B cell (primary cell): ENCODE measurements at regions not wholly inside any gene's neighbourhood (a gene's known extent, or its start where the extent isn't known, plus 50 kb on each side); places are given as distances from the start of the nearest gene placed in this dataset.

ENCODE experiments used
- ATAC-seq: fragments of 200-7000 bp; cut with Tn5 transposase; one replicate; pipeline ENCODE4 v1.10.0; 2021; ENCODE audit warnings: low read depth, mild to moderate bottlenecking, moderate number of reproducible peaks, moderate library complexity
- CTCF ChIA-PET: fragments of 350-600 bp; sonication (Branson Sonifier 250); formaldehyde crosslinking; loops from one replicate; lab custom pipeline; 2021; ENCODE audit warnings: antibody characterized with exemption, inconsistent platforms; lab: Charles Lee
- POLR2A ChIA-PET: fragments of 350-600 bp; sonication (Branson Sonifier 250); formaldehyde crosslinking; loops from one replicate; lab custom pipeline; 2021; ENCODE audit warnings: antibody characterized with exemption; lab: Charles Lee
- DNase-seq: peaks from one replicate; pipeline ENCODE4 v3.0.0; 2013
- H2AFZ ChIP-seq: 2 replicates; pipeline ENCODE4 v1.6.1; 2012; ENCODE audit warnings: mild to moderate bottlenecking, low read depth, low read length; ENCODE audit not compliant: insufficient read depth, poor library complexity, severe bottlenecking
- H3K27ac ChIP-seq, 2 donors: 1 replicate in 1 of 2; 2 replicates in 1 of 2; pipeline ENCODE4 v1.5.1; 2012 to 2013; ENCODE audit warnings: low read length in 2 of 2, mild to moderate bottlenecking in 2 of 2, moderate library complexity in 1 of 2
- H3K27me3 ChIP-seq, 4 experiments: fragments of 200-600 bp in 1 of 4; sonication (generic) in 1 of 4; replicated peaks in 1 of 4; 1 replicate in 2 of 4; 2 replicates in 2 of 4; pipeline versions ENCODE4 v1.6.1 to v1.7.0; 2013 to 2016; ENCODE audit warnings: low read length in 3 of 4, mild to moderate bottlenecking in 2 of 4, mixed read lengths in 1 of 4, moderate library complexity in 1 of 4; ENCODE audit not compliant: insufficient read depth in 4 of 4, control insufficient read depth in 3 of 4; ENCODE audit errors: control extremely low read depth in 1 of 4
- H3K36me3 ChIP-seq, 2 experiments: replicated peaks in 1 of 2; 1 replicate in 1 of 2; 2 replicates in 1 of 2; pipeline versions ENCODE4 v1.6.1 to v1.7.1; 2013; ENCODE audit warnings: low read length in 1 of 2; ENCODE audit not compliant: insufficient read depth in 2 of 2, control insufficient read depth in 1 of 2; ENCODE audit errors: control extremely low read depth in 1 of 2, extremely low read depth in 1 of 2
- H3K4me1 ChIP-seq, 2 donors: fragments of 200-600 bp in 1 of 2; sonication (generic) in 1 of 2; 1 replicate in 1 of 2; 2 replicates in 1 of 2; pipeline versions ENCODE4 v1.5.1 to v1.6.1; 2013 to 2017; ENCODE audit warnings: low read length in 2 of 2; ENCODE audit not compliant: control insufficient read depth in 2 of 2, insufficient read depth in 2 of 2
- H3K4me2 ChIP-seq: replicated peaks from 2 replicates; pipeline ENCODE3; 2012; ENCODE audit warnings: mild to moderate bottlenecking, low read depth, low read length; ENCODE audit not compliant: poor library complexity, severe bottlenecking
- H3K4me3 ChIP-seq, 5 experiments: fragments of 200-600 bp in 1 of 5; sonication (generic) in 1 of 5; 1 replicate in 3 of 5; 2 replicates in 2 of 5; pipeline versions ENCODE4 v1.5.1 to v1.7.0; 2011 to 2016; ENCODE audit warnings: low read length in 4 of 5, mild to moderate bottlenecking in 4 of 5, low read depth in 2 of 5, control low read depth in 1 of 5, moderate library complexity in 1 of 5; ENCODE audit not compliant: insufficient read depth in 1 of 5; ENCODE audit errors: control extremely low read depth in 1 of 5, extremely low read depth in 1 of 5
- H3K79me2 ChIP-seq: fragments of 200-600 bp; sonication (generic); one replicate; pipeline ENCODE4 v1.6.0; 2016; ENCODE audit warnings: low read length; ENCODE audit not compliant: control insufficient read depth, insufficient read depth
- H3K9ac ChIP-seq: fragments of 200-600 bp; sonication (generic); 2 replicates; pipeline ENCODE4 v1.6.1; 2017; ENCODE audit warnings: mild to moderate bottlenecking, low read length, moderate library complexity
- H3K9me3 ChIP-seq, 3 donors: one replicate each; pipeline versions ENCODE4 v1.6.1 to v1.7.1; 2013; ENCODE audit warnings: low read length in 2 of 3; ENCODE audit not compliant: control insufficient read depth in 2 of 3, insufficient read depth in 1 of 3; ENCODE audit errors: control extremely low read depth in 1 of 3
- H4K20me1 ChIP-seq: 2 replicates; pipeline ENCODE4 v1.6.0; 2012; ENCODE audit warnings: mild to moderate bottlenecking, low read length; ENCODE audit not compliant: insufficient read depth, control insufficient read depth, poor library complexity, severe bottlenecking
- H3K27ac Mint-ChIP-seq: one replicate; pipeline ENCODE4 v1.8.0; 2021; ENCODE audit warnings: mixed read lengths
- H3K27me3 Mint-ChIP-seq: one replicate; pipeline ENCODE4 v1.8.0; 2021; ENCODE audit warnings: mixed read lengths
- H3K4me1 Mint-ChIP-seq: one replicate; pipeline ENCODE4 v1.8.0; 2021; ENCODE audit warnings: mixed read lengths
- H3K4me3 Mint-ChIP-seq: one replicate; pipeline ENCODE4 v1.8.0; 2021; ENCODE audit warnings: mixed read lengths
- H3K9me3 Mint-ChIP-seq: one replicate; pipeline ENCODE4 v1.8.0; 2022; ENCODE audit warnings: mixed read lengths; ENCODE audit not compliant: insufficient read depth
- CTCF ChIP-seq: fragments of 200-600 bp; IDR thresholded peaks from one replicate; pipeline ENCODE4 v1.8.0; 2022; ENCODE audit warnings: antibody characterized with exemption, mild to moderate bottlenecking
- EZH2 ChIP-seq: IDR thresholded peaks from 2 replicates; pipeline ENCODE4 v1.6.1; 2012; ENCODE audit warnings: borderline replicate concordance, low read depth, mild to moderate bottlenecking, moderate library complexity, low read length; ENCODE audit not compliant: insufficient read depth, poor library complexity, severe bottlenecking
- WGBS: methylation state at CpG from one replicate; pipeline ENCODE4 v1.1.5; 2013; ENCODE audit warnings: missing lambda C conversion rate; ENCODE audit not compliant: insufficient coverage; 5-methylcytosine and 5-hydroxymethylcytosine counted together
- intact Hi-C: fragments of 100-400 bp; cut with micrococcal nuclease; formaldehyde crosslinking; loops from one replicate; pipeline ENCODE4 v1.10.0; 2022

GRCh38 chr2:81462420-81462819 lies 1157.9 kb upstream of the LRRTM1 start:
- peaks cover 6% of the 10 kb centered on the region for H3K9me3 Mint-ChIP-seq
- Histone ChIP-seq H3K4me1 (no peaks in the 10 kb centered on the region), H3K9me3 (peaks cover 0 to 7% (median 4%) of the 10 kb centered on the region in 3 donors), H3K36me3 (no peaks in the 10 kb centered on the region), H2AFZ (no peak overlapping the region), H3K79me2 (no peaks in the 10 kb centered on the region), H3K4me2 (no peak overlapping the region), H3K27me3 (no peaks in the 10 kb centered on the region), H3K27ac (no peak overlapping the region), H4K20me1 (no peaks in the 10 kb centered on the region), H3K9ac (no peak overlapping the region), H3K4me3 (no peak overlapping the region)
- no peak overlapping the region for H3K4me3 Mint-ChIP-seq
- H3K27me3 Mint-ChIP-seq = no peaks in the 10 kb centered on the region
- ChIA-PET POLR2A (no interaction called here), CTCF (no interaction called here)
- intact Hi-C loops = no loop called here
- TF ChIP-seq CTCF (no peak), EZH2 (no peak)
- DNase-seq (no peak), ATAC-seq (no peak)
- H3K4me1 Mint-ChIP-seq = no peaks in the 10 kb centered on the region
- WGBS = 89% methylated on average over 1 of the region's 2 CpGs
- no peak overlapping the region for H3K27ac Mint-ChIP-seq

- DNase-seq (no peak), ATAC-seq (no peak)
- no peaks in the 10 kb centered on the region for H3K4me1 ChIP-seq
- H4K20me1 ChIP-seq = no peaks in the 10 kb centered on the region
- Mint-ChIP-seq H3K4me1 (no peaks in the 10 kb centered on the region), H3K9me3 (no peaks in the 10 kb centered on the region), H3K4me3 (no peak overlapping the region), H3K27me3 (no peaks in the 10 kb centered on the region), H3K27ac (no peak overlapping the region)
- no peak overlapping the region for H3K9ac ChIP-seq
- ChIA-PET POLR2A (no interaction called here), CTCF (no interaction called here)
- no peak overlapping the region for H3K27ac ChIP-seq
- no peaks in the 10 kb centered on the region for H3K27me3 ChIP-seq
- H2AFZ ChIP-seq = no peak overlapping the region
- H3K4me3 ChIP-seq = no peak overlapping the region
- no peaks in the 10 kb centered on the region for H3K79me2 ChIP-seq
- no peaks in the 10 kb centered on the region for H3K9me3 ChIP-seq
- TF ChIP-seq EZH2 (no peak), CTCF (no peak)
- H3K36me3 ChIP-seq = no peaks in the 10 kb centered on the region
- intact Hi-C loops = no loop called here
- no peak overlapping the region for H3K4me2 ChIP-seq
- WGBS = 54% methylated on average over 1 of the region's 1 CpG
Measured at GRCh38 chr2:81445176-81445575, 1140.6 kb upstream of the LRRTM1 start.
